ENCODE measurements at regions not wholly inside any gene's neighbourhood (a gene's known extent, or its start where the extent isn't known, plus 50 kb on each side); places are given as distances from the start of the nearest gene placed in this dataset.
A peak's percentile ranks its signal among the peaks of the same experiment; 100 is the strongest.
"Not testable (repeated sequence)": the region's sequence is repeated elsewhere in the genome, so short reads cannot be mapped to it uniquely, and the experiment has no call there.

GRCh38 chr11:115982666-115983065 is 478.5 kb upstream of the CADM1 start:
- DNase-seq = no peak

- no peak for DNase-seq
These were observed 477.7 kb upstream of the CADM1 start for GRCh38 chr11:115981814-115982471.

GRCh38 chr11:115981104-115981481 is 476.9 kb upstream of the CADM1 start:
- DNase-seq = no peak

- no peak for DNase-seq
These were observed 476.3 kb upstream of the CADM1 start for GRCh38 chr11:115980337-115981103.

GRCh38 chr11:115974703-115975102 is 470.5 kb upstream of the CADM1 start:
- DNase-seq = no peak

GRCh38 chr11:115967203-115967602 is 463.0 kb upstream of the CADM1 start:
- not testable (repeated sequence) for DNase-seq

GRCh38 chr11:115965767-115966504 is 461.7 kb upstream of the CADM1 start:
- no peak for DNase-seq

GRCh38 chr11:115964091-115964490 is 459.9 kb upstream of the CADM1 start:
- DNase-seq = no peak

GRCh38 chr11:115963156-115963555 is 458.9 kb upstream of the CADM1 start:
- peak; percentile 57 for DNase-seq

GRCh38 chr11:115961159-115962003 is 457.2 kb upstream of the CADM1 start:
- DNase-seq = peak; percentile 52

GRCh38 chr11:115959081-115959486 is 454.9 kb upstream of the CADM1 start:
- no peak for DNase-seq

GRCh38 chr11:115958089-115959000 is 454.1 kb upstream of the CADM1 start:
- DNase-seq = no peak

GRCh38 chr11:115955803-115956202 is 451.6 kb upstream of the CADM1 start:
- DNase-seq = no peak

- no peak for DNase-seq
These were observed 446.4 kb upstream of the CADM1 start for GRCh38 chr11:115950660-115951059.

GRCh38 chr11:115944596-115944995 is 440.4 kb upstream of the CADM1 start:
- DNase-seq = no peak

GRCh38 chr11:115942011-115942410 is 437.8 kb upstream of the CADM1 start:
- DNase-seq = no peak

- no peak for DNase-seq
These were observed 437.3 kb upstream of the CADM1 start for GRCh38 chr11:115941481-115941993.

GRCh38 chr11:115941044-115941443 is 436.8 kb upstream of the CADM1 start:
- no peak for DNase-seq

GRCh38 chr11:115939731-115940421 is 435.7 kb upstream of the CADM1 start:
- DNase-seq = no peak

GRCh38 chr11:115939104-115939730 is 435.0 kb upstream of the CADM1 start:
- DNase-seq = no peak

Data from left hindlimb (tissue), 1 donor.